ENCODE measurements at regions not wholly inside any gene's neighbourhood (a gene's known extent, or its start where the extent isn't known, plus 50 kb on each side); places are given as distances from the start of the nearest gene placed in this dataset.

DNA sequence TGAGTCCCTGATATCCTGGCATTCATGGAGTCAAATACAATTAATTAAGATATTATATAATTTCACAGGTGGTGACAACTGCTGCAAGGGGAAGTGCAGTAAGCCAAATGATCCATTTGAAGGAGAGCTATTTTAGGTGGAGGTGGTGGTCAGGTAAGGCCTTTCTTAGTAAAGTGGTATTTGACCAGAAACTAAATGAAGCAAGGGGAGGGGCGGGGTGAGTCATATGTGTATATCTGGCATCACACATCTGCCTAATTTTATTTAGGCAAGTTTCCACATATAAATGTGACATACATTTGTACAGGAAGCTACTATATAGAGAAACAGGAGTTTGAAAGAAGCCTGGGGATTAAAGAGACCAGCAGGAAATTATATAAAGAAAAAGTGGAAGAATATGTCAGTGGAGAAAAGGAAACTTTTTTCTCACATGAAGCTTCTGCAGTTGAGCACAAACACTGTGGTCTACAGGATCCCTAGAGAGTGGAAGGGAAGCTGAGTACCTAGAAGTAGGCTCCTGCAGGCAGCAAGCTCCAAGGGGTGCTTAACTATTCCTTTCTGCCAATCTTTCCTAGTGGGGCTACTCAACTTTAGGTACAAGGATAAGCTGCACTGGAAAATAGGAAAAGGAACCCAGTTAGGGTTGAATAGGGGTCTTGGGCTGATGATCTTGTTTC lies 99.6 kb downstream of the OGFRL1 start:
- no peak for DNase-seq
- Mint-ChIP-seq H3K4me3 (no peak overlapping the region), H3K36me3 (ENCODE audit: insufficient read depth in 2 of 2) (no peaks in the 10 kb centered on the region), H3K27ac (no peak overlapping the region), H3K9me3 (no peaks in the 10 kb centered on the region), H3K27me3 (ENCODE audit: low read depth) (peaks cover 10% of the 10 kb centered on the region), H3K4me1 (ENCODE audit: low read depth) (no peaks in the 10 kb centered on the region)
- ATAC-seq (replicated peaks in 1 of 2), result no peak

DNA sequence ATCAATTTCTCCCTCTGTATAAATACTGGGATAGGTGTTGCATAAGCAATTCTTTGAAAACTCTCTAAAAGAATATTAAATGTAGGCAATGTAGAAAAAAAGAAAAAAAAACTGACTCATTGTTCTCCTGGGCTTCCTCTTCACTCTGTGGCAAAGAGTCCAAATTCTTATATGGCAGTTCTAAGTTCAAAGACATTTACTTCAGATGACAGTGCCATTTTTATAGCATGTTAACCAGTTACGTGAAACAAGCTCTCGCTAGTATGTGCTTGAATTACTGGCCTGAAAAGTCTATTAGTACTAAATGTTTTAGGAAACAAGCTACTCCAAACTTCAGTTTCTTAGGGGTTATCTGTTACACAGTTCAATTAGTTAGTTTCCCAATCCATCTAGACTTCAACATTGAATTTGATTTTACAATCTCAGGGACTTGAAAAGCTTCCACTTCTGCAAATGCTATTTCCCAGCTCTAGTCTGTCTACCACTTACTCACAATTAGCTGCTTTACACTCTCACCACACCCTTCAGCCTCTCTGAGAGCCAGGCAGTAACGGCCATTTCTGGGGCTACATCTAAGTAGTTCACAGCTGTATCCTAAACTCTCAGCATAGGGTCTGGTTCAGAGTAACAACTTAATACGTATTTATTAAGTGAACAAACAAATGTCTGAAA lies 100.4 kb downstream of the OGFRL1 start:
- Mint-ChIP-seq H3K9me3 (no peaks in the 10 kb centered on the region), H3K27ac (no peak overlapping the region), H3K36me3 (ENCODE audit: insufficient read depth in 2 of 2) (no peaks in the 10 kb centered on the region), H3K27me3 (ENCODE audit: low read depth) (peaks cover 10% of the 10 kb centered on the region), H3K4me3 (no peak overlapping the region), H3K4me1 (ENCODE audit: low read depth) (no peaks in the 10 kb centered on the region)
- DNase-seq (no peak), ATAC-seq (replicated peaks in 1 of 2) (no peak)

DNA sequence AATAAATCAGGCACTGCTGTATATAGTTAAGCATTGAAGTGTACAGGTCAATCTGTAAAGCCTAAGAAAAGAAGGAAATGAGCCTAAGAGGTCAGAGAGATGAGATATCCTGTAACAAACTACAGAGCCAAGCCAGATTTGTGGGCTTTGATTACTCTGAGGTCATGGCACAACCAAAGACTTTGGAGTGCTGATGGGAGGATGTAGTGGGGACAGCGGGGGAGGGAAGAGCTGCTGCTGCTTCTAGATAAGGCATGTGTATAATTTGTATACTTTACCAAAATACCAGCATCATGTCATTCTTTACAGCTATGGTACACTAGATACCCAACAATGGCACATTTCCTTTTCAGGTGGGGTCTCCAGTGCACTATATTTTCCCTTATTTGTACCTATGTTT lies 102.5 kb downstream of the OGFRL1 start:
- no peak for DNase-seq
- Mint-ChIP-seq H3K4me1 (ENCODE audit: low read depth) (peaks cover 3% of the 10 kb centered on the region), H3K27ac (no peak overlapping the region), H3K27me3 (ENCODE audit: low read depth) (peaks cover 13% of the 10 kb centered on the region), H3K4me3 (no peak overlapping the region), H3K36me3 (ENCODE audit: insufficient read depth in 2 of 2) (no peaks in the 10 kb centered on the region), H3K9me3 (no peaks in the 10 kb centered on the region)
- ATAC-seq (replicated peaks in 1 of 2), result no peak

DNA sequence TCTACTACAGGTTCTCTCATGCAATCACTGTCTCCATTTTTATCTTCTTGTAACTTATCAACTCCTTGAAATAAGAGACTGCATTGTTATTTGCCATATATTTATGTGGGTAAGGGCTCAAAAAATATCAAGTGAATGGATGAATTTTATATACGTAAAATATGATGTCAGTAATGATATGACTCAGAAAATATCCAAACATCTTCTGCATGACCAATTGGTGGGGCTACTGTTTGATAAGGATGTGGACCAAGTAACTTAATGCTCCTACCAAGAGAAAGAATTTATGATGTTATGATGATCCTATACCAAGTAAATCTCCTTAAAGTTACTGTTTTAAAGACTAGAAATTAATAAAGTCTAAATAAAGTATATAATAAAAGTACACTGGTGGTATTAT lies 103.7 kb downstream of the OGFRL1 start:
- H3K27me3 Mint-ChIP-seq (ENCODE audit: low read depth), result peaks cover 18% of the 10 kb centered on the region
- no peaks in the 10 kb centered on the region for H3K36me3 Mint-ChIP-seq (ENCODE audit: insufficient read depth in 2 of 2)
- no peak for ATAC-seq (replicated peaks in 1 of 2)
- H3K9me3 Mint-ChIP-seq, result no peaks in the 10 kb centered on the region
- peaks cover 13% of the 10 kb centered on the region for H3K4me1 Mint-ChIP-seq (ENCODE audit: low read depth)
- H3K4me3 Mint-ChIP-seq, result no peak overlapping the region
- no peak for DNase-seq
- no peak overlapping the region for H3K27ac Mint-ChIP-seq

DNA sequence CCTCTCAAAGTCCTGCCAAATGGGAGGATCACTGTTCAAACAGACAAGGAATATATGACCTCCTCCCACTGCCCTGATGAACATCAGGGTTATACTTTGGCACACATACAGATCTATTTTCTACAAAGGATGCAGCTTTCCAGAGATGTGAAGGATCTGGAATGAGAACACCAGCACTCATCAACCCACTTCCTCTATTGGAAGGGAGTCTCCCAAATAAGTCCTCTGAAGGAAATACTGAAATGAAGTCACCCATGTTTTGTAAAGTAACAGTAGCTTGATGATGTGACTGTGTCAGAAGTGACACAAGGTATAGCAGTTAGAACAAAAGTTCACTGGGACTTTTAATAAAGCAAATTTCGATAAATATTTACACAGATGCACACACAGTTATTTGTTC lies 104.9 kb downstream of the OGFRL1 start:
- peaks cover 24% of the 10 kb centered on the region for H3K27me3 Mint-ChIP-seq (ENCODE audit: low read depth)
- DNase-seq, result no peak
- ATAC-seq (replicated peaks in 1 of 2), result no peak
- H3K9me3 Mint-ChIP-seq, result no peaks in the 10 kb centered on the region
- no peak overlapping the region for H3K4me3 Mint-ChIP-seq
- peaks cover 13% of the 10 kb centered on the region for H3K4me1 Mint-ChIP-seq (ENCODE audit: low read depth)
- no peaks in the 10 kb centered on the region for H3K36me3 Mint-ChIP-seq (ENCODE audit: insufficient read depth in 2 of 2)
- H3K27ac Mint-ChIP-seq, result no peak overlapping the region

DNA sequence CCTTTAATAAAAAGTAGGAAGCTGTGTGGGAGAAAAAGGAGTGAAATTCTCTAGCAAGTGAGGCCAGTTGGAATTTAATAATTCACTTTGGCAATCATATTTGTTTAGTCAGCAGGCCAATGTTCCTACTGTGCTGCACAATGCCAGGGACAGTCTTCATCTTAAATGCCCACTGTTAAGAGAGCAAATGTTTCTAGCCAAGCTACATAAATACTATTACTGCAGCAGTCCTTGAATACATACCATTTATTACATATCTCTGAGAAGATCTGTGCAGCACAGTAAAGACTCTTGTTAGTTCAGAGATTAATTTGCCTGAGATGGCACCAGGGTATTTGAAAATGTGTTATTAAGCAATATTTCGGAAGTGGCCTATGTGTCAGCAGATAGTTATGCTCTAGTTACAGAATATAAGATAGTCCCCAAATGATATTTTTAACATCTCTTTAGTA lies 105.4 kb downstream of the OGFRL1 start:
- Mint-ChIP-seq H3K4me3 (no peak overlapping the region), H3K4me1 (ENCODE audit: low read depth) (peaks cover 13% of the 10 kb centered on the region), H3K36me3 (ENCODE audit: insufficient read depth in 2 of 2) (no peaks in the 10 kb centered on the region), H3K9me3 (no peaks in the 10 kb centered on the region), H3K27me3 (ENCODE audit: low read depth) (peaks cover 24% of the 10 kb centered on the region), H3K27ac (no peak overlapping the region)
- DNase-seq (no peak), ATAC-seq (replicated peaks in 1 of 2) (no peak)

DNA sequence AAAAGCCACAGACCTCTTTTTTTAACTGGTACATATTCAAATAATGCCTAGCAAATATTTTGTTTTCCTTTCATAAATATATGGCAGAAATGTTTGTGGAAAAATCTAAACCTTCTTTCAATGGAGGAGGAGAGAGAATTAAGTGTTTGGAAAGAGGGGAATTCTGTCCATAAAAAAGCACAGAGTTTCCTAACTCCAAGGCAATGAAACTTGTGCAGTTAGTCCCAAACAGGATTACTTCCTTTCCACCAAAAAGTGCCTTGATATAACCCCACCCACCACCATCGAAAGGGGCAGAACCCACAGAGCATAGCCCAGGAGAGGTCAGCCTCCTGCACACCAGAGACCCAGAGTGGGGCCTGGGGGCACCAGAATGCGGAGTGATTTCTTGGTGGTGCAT lies 106.3 kb downstream of the OGFRL1 start:
- no peak for ATAC-seq (replicated peaks in 1 of 2)
- Mint-ChIP-seq H3K4me3 (no peak overlapping the region), H3K36me3 (ENCODE audit: insufficient read depth in 2 of 2) (no peaks in the 10 kb centered on the region), H3K27ac (no peak overlapping the region), H3K4me1 (ENCODE audit: low read depth) (peaks cover 13% of the 10 kb centered on the region), H3K9me3 (no peaks in the 10 kb centered on the region), H3K27me3 (ENCODE audit: low read depth) (peaks cover 24% of the 10 kb centered on the region)
- DNase-seq, result no peak

DNA sequence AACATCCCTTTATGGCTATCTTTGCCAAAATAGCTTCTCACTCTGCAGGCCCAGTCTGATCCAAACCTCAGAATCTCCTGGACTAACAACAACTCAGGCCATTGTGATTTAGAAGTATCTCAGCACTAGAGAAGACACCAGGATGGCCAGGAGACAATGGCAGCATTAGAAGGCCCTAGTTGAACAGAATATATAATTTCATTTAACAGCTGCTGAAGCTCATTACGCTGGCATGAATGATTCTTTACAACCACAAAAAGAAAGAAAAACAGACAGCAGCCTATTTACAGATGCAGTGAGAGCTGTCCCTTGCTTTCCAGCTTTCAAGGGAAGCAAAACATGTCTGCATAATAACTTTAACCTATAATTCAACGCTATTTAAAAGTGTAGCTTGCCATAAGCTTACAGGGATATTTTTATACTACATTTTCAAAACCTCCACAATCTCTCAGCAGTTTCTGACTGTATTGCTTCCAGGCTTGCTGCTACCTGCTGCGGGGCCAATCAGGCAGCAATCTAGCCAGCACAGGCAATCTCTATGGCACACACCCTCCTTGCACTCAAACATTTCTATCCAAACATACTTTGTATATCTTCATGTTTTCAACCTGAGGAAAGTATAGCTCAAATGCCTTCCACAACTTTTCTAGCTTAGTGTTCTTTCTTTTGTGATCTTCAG lies 107.3 kb downstream of the OGFRL1 start:
- Mint-ChIP-seq H3K27me3 (ENCODE audit: low read depth) (peaks cover 24% of the 10 kb centered on the region), H3K9me3 (no peaks in the 10 kb centered on the region), H3K36me3 (ENCODE audit: insufficient read depth in 2 of 2) (no peaks in the 10 kb centered on the region), H3K4me1 (ENCODE audit: low read depth) (peaks cover 13% of the 10 kb centered on the region), H3K27ac (no peak overlapping the region), H3K4me3 (peak overlapping the region in 1 of 2 donors; percentile 50)
- ATAC-seq (replicated peaks in 1 of 2) (no peak), DNase-seq (no peak)

DNA sequence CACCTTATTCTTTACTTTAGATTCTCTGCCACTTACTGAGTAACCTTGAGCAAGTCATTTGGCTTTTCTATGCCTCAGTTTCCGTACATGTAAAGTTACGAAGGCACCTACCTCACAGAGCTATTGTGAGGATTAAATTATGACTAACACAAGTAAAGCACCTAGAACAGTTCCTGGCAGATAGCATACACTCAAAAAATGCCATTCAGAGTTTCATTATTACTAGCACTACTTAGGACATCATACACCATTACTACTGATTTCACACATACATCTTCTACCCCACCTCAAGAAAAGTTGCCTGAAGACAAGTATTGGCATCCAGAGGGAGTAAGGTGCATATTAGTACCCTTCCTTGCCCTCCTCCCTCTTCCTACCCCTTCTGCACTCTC lies 107.8 kb downstream of the OGFRL1 start:
- ATAC-seq (replicated peaks in 1 of 2), result peak; percentile 94 to 96
- Mint-ChIP-seq H3K9me3 (no peaks in the 10 kb centered on the region), H3K27ac (no peak overlapping the region), H3K36me3 (ENCODE audit: insufficient read depth in 2 of 2) (no peaks in the 10 kb centered on the region), H3K4me3 (peak overlapping the region in 1 of 2 donors; percentile 50), H3K4me1 (ENCODE audit: low read depth) (peaks cover 13% of the 10 kb centered on the region), H3K27me3 (ENCODE audit: low read depth) (peaks cover 23% of the 10 kb centered on the region)
- no peak for DNase-seq

DNA sequence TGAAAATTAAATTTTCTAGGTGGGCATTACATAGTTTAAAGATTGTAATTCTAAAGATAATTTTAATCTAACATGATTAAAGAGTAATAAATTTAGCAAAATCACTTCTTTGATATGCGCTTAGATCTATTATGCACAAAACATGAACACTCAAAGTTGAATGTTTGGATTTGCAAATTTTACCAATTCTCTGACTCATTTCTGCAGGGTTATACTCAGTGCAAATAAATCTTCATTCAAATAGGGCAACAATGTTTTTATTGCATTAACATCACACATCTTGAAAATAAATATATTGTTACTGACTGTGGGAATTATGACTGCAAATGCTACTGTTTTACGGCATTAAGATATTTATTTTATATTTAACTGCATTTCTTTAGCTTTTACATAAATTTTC lies 110.7 kb downstream of the OGFRL1 start:
- peaks cover 13% of the 10 kb centered on the region for H3K4me1 Mint-ChIP-seq (ENCODE audit: low read depth)
- no peaks in the 10 kb centered on the region for H3K36me3 Mint-ChIP-seq (ENCODE audit: insufficient read depth in 2 of 2)
- peaks cover 20% of the 10 kb centered on the region for H3K27me3 Mint-ChIP-seq (ENCODE audit: low read depth)
- H3K9me3 Mint-ChIP-seq, result no peaks in the 10 kb centered on the region
- DNase-seq, result no peak
- H3K4me3 Mint-ChIP-seq, result no peak overlapping the region
- H3K27ac Mint-ChIP-seq, result no peak overlapping the region
- no peak for ATAC-seq (replicated peaks in 1 of 2)

DNA sequence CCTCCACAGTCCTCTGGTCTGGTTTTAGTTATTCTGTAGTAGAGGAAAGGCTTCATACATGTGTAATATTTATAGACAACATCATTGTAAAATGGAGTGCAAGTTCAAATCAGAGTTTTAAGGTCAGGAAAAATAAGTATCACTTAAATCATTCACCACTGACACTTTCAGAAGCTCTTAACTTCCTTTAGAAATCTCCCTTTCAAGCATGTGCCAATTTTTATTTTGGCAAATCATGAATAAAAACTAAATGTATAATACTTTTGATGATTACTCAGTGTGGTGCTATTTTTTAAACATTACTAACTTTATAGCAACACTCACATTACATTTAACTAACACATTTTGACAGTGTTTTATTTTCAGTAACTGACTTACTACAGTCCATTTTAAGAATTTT lies 112.2 kb downstream of the OGFRL1 start:
- H3K4me1 Mint-ChIP-seq (ENCODE audit: low read depth), result peaks cover 13% of the 10 kb centered on the region
- no peak overlapping the region for H3K27ac Mint-ChIP-seq
- ATAC-seq (replicated peaks in 1 of 2), result no peak
- no peak for DNase-seq
- no peaks in the 10 kb centered on the region for H3K9me3 Mint-ChIP-seq
- H3K27me3 Mint-ChIP-seq (ENCODE audit: low read depth), result peaks cover 27% of the 10 kb centered on the region
- no peak overlapping the region for H3K4me3 Mint-ChIP-seq
- no peaks in the 10 kb centered on the region for H3K36me3 Mint-ChIP-seq (ENCODE audit: insufficient read depth in 2 of 2)

DNA sequence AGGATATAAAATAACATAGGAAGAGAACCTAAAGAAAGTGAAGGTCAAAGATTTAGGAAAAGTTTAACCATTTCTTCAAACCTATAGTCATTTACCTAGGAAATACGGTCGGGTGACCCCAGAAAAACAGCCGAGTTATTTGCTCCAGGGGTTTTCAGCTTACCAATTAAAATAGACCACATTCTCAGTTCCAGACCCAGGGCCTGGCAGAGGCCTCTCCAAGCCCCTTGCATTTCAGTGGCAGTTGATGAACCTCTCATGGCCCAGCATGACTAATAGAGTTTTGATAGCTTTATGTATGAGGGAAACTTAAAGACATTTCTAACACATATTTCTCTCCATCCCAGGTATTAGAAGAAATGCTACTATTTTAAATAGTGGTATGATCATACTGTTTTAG lies 113.5 kb downstream of the OGFRL1 start:
- ATAC-seq (replicated peaks in 1 of 2) (no peak), DNase-seq (no peak)
- H3K4me1 Mint-ChIP-seq (ENCODE audit: low read depth), result peaks cover under 1% of the 10 kb centered on the region
- no peaks in the 10 kb centered on the region for H3K36me3 Mint-ChIP-seq (ENCODE audit: insufficient read depth in 2 of 2)
- H3K9me3 Mint-ChIP-seq, result no peaks in the 10 kb centered on the region
- no peak overlapping the region for H3K27ac Mint-ChIP-seq
- H3K27me3 Mint-ChIP-seq (ENCODE audit: low read depth), result peaks cover 32% of the 10 kb centered on the region
- no peak overlapping the region for H3K4me3 Mint-ChIP-seq

DNA sequence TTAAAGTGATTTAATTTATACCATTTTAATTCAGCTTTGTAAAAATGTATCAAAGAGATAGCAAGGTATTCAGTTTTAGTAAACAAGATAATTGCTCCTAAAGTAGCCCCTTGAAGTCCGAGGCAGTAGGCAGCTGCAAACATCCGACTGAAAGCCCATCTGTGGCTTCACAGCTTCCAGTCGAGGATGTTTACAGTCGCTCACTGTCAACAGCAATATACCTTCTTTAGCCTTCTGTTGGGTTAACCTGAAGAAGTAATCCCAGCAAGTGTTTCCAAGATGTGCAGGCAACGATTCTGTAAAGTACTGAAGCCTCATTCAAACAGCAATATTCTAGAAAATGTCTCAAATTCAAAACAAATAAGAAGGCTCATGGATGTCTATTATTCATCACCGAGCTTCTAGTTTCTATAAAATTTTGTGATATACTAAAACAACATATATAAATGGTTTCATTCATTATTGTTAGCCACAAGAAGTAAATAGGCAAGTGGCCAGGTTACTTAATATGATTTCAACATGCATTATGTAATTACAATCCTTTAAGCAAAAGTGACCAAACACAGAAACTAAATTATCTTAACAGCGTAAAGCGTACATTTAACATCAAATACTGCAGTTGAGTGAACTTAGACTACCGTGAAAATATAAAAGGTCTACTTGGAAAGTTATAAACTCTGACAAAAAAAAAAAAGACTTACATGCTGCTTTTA lies 115.0 kb downstream of the OGFRL1 start:
- H3K27me3 Mint-ChIP-seq (ENCODE audit: low read depth), result peaks cover 32% of the 10 kb centered on the region
- H3K36me3 Mint-ChIP-seq (ENCODE audit: insufficient read depth in 2 of 2), result no peaks in the 10 kb centered on the region
- no peak overlapping the region for H3K4me3 Mint-ChIP-seq
- no peaks in the 10 kb centered on the region for H3K4me1 Mint-ChIP-seq (ENCODE audit: low read depth)
- H3K9me3 Mint-ChIP-seq, result no peaks in the 10 kb centered on the region
- no peak for DNase-seq
- no peak for ATAC-seq (replicated peaks in 1 of 2)
- H3K27ac Mint-ChIP-seq, result no peak overlapping the region
